ENCODE measurements at regions not wholly inside any gene's neighbourhood (a gene's known extent, or its start where the extent isn't known, plus 50 kb on each side); places are given as distances from the start of the nearest gene placed in this dataset.
A peak's percentile ranks its signal among the peaks of the same experiment; 100 is the strongest.
"Not testable (repeated sequence)": the region's sequence is repeated elsewhere in the genome, so short reads cannot be mapped to it uniquely, and the experiment has no call there.

DNA sequence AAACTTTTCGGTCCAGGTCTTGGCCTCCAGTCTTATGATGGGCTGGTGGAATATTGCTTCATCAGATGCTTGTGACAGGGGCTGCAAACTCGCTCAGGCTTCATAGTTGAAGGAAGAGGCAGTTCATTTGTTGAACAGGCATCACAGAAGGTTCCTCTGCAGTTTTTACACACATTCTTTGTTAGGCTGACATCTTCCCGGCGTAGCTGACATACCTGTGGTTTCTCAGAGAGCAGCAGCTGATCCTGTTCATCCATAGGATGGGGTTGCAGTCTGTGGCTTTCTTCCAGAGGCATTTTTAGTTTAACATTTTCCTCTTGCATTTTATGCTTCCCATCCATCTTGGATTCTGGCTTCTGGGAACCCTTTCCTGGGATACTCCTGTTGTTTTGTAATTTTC is 1255.2 kb downstream of the EFNA5 start:
- DNase-seq, result peak; percentile 96

GRCh38 chr5:106414342-106414741 is 1256.4 kb downstream of the EFNA5 start:
- no peak for DNase-seq

GRCh38 chr5:106412606-106413005 is 1258.1 kb downstream of the EFNA5 start:
- DNase-seq, result no peak

- no peak for DNase-seq
Measured at GRCh38 chr5:106408570-106408969, 1262.2 kb downstream of the EFNA5 start.

- DNase-seq, result no peak
Measured at GRCh38 chr5:106408141-106408540, 1262.6 kb downstream of the EFNA5 start.

DNA sequence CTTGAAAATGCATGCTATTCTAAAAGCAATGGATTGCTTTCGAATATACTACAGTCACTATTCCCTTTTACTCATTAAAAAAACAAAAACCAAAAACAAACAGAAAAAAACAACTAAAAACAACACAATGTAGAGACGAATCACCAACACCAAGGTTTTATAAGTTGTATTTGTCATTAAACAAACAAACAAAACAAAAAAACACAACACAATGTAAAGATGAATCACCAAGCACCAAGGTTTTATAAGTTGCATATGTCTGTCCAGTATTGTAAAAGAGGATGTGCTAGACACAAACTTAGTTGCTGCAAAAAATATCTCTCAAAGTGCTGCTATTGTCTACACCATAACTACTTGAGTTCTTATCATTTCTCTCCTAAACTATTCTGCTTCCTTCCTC is 1269.2 kb downstream of the EFNA5 start:
- DNase-seq, result no peak

DNA sequence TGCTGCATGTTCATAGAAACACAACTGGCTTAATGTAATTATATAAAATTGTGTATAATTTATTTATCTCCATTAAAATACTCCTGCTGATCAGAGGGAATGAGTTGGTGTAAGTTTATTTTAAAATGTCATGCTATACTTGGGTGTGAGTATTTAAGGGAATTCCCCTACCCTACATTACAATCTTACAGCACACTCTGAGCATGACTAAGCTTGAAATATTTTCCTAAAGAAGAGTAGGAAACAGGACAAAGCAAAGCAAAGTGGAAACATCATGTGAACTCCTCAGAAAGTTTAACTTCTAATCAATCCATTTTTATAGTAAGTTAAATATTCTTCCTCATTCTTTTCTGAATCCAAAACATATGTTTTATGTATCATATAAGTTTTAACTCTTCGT is 1271.3 kb downstream of the EFNA5 start:
- DNase-seq, result peak; percentile 73

GRCh38 chr5:106397700-106398099 is 1273.0 kb downstream of the EFNA5 start:
- peak; percentile 95 for DNase-seq

- no peak for DNase-seq
Measured at GRCh38 chr5:106393276-106393675, 1277.5 kb downstream of the EFNA5 start.

GRCh38 chr5:106392766-106393165 is 1278.0 kb downstream of the EFNA5 start:
- peak; percentile 66 for DNase-seq

GRCh38 chr5:106387767-106388166 is 1283.0 kb downstream of the EFNA5 start:
- DNase-seq, result not testable (repeated sequence)

DNA sequence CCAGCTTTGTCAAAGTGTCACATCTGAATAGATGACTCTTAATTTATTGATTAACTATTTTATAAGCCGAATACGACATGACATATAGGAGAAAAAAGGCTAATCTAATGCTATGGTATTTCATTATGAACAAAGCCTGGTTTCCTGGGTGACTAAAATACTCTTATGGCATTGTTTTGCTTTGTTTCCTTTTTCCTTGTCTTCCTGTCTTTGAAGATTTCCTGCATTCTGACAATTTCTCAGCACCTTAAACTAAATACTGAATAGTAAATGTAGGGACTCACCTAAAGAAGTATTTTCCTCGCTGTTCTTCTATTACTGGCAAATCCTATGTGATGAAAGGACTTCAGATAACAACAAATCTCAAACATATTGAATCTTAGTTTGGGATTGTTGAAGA is 1284.5 kb downstream of the EFNA5 start:
- no peak for DNase-seq

- DNase-seq, result peak; percentile 72
Measured at GRCh38 chr5:106380736-106381135, 1290.0 kb downstream of the EFNA5 start.

DNA sequence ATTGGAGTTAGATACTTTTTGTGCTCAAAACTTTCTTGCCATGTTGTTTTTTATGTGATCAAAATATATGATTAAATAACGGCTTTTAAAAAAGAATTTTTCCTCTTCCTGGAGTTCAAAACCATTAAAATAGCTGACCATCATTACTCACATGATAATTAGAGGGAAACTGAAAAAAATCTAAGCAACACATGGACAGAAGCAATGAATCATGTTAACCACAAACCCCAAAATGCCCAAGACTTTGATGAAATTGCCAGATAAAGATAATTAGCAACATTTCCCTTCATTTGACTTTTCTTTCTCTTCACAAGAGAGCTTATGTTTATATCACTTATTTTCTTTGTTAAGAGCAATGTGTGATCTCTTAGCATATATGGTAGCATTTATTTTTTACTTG is 1294.2 kb downstream of the EFNA5 start:
- DNase-seq, result peak; percentile 54

DNA sequence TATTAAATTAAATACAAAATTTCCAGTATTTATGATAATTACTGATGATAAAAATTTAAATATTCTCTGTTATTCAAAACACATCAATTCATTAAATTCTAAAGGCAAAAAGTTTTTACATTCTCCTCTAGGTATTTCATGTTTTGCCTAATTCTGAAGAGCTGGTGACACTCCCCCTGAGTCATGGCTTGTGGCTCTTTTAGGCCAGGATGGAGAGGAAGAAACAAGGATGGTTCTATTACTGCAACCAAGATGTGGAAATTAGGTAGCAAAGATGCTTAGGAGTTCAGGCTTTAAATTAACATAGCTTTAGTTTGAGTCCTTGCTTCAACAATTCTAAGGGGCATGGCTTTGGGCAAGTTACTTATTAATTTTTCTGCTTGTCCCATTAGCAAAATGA is 1295.8 kb downstream of the EFNA5 start:
- no peak for DNase-seq

- DNase-seq, result no peak
Measured at GRCh38 chr5:106368021-106368420, 1302.7 kb downstream of the EFNA5 start.

- no peak for DNase-seq
Measured at GRCh38 chr5:106367281-106367680, 1303.5 kb downstream of the EFNA5 start.

- DNase-seq, result no peak
Measured at GRCh38 chr5:106363578-106363977, 1307.2 kb downstream of the EFNA5 start.

DNA sequence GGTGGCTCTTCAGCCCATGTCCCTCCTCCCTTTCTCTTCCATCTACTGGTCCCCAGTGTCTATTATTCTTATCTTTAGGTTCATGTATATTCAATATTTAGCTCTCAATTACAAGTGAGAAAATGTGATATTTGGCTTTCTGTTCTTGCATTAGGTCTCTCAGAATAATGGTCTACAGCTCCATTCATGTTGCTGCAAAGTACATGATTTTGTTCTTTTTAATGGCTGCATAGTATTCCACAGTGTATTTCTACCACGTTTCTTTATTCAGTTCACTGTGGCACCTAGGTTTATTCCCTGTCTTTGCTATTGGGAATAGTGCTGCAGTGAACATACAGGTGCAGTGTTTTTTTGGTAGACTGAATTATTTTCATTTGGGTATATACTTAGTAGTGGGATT is 1308.8 kb downstream of the EFNA5 start:
- no peak for DNase-seq

- DNase-seq, result peak; percentile 97
Measured at GRCh38 chr5:106331415-106331814, 1339.3 kb downstream of the EFNA5 start.

DNA sequence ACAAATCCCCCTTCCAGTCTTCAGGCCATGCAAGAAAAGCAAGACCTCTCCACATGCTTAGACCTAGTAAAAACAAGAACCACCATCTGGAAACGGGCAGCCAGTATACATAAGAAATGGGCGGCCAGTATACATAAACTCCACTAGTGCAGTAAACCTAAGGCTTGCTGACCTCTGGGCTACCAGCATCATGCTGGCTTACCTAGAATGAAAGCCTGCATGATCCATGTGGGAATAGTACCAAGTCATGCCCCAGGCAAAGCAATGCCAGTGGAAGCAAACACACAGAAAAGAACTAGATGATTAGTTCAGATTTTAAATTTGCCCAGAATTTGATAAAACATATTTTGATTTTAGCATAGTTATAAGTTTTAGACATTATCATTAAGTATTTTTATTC is 1346.4 kb downstream of the EFNA5 start:
- DNase-seq, result no peak

DNA sequence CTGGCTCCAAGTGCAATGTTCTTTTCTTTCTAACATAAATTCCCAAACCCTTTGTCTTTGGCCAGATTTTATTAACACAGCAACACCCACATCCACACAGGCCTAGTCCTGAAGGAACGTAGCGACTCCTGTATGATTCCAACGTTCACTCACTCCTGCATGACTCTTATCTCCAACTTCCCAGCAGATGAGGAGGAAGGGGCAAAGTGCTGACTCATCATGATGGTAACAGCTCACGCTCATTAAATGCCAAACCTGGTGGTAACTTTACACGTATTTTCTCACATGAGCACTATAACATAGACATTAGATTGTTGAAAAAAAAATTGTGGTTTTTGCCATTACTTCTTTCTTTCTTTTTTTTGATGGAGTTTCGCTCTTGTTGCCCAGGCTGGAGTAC is 1349.5 kb downstream of the EFNA5 start:
- DNase-seq, result no peak

- no peak for DNase-seq
Measured at GRCh38 chr5:106314221-106314824, 1356.4 kb downstream of the EFNA5 start.

- peak; percentile 54 for DNase-seq
Measured at GRCh38 chr5:106312360-106312759, 1358.4 kb downstream of the EFNA5 start.

DNA sequence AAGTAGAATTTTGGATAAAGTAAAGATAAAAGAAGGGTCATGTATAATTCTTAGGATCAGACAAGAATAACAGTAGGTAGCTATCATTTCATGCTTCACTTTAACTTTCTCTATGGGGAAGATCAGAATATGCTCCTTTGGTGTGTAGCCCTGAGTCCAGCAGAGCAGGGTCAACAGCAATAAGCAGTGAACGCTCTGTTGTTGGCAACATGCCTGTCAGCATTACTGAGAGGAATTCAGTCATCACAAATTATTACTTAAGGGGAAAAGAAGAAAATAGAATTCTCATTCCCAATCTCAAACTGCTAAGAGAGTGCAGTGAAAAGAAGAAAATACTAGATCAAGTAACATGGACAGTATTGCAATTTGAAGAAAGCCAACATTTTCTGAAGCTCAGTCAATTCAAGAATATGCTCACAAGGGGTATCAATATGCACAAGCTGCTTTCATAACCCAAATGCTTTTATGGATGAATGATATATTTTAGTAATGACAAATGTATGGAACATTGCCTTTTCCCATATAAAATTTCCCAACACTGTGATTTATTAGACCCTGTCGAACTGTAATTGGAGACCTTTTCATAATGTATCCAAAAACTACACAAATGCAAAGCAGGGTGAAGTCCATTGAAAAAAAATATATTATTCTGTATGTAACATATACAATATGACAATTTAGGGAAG is 1359.4 kb downstream of the EFNA5 start:
- DNase-seq, result no peak
